HG03159 (cell line): ENCODE measurements at regions not wholly inside any gene's neighbourhood (a gene's known extent, or its start where the extent isn't known, plus 50 kb on each side); places are given as distances from the start of the nearest gene placed in this dataset.
"Not testable (repeated sequence)": the region's sequence is repeated elsewhere in the genome, so short reads cannot be mapped to it uniquely, and the experiment has no call there.

Source experiments
- ATAC-seq: cut with Tn5 transposase; IDR thresholded peaks from one replicate; pipeline ENCODE4 v1.9.1; 2021; ENCODE audit warnings: mild to moderate bottlenecking, moderate library complexity; ENCODE audit not compliant: unreplicated experiment

DNA sequence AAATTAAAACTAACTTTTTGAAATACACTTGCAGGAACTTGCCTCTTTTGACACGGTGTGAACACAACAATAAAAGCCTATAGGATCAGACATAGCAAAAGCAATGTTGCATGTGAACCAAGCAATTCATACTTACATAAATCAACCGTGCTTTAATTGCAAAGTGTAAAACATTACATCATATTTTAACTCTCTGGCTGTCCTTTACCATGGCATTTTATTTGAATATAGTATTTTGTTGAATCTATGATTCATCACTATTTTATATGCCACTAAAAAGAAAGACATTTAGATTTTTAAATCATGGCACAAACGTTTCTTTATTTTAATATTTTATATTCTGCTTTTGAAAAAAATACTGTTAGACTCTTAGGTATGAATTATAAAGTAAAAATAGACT, 757.0 kb upstream of the KCND2 start:
- ATAC-seq = no peak

DNA sequence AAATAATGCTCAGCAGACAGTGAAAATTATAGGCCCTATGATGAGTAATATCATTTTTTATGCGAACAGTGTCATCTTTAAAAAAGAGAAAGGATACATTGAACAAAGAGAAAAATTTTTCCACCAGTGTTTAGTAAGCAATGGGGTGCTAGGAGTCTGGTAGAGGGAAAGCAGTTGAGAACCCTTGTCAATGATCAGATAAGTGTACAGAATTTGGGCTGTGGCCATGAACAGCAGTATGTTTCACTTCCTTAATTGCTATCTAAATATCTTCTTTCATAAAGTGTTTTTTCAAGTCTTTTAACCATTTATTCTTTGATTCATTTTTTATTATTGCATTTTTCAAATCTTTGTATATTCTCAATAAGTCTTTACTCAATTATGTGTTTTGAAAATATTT, 750.7 kb upstream of the KCND2 start:
- ATAC-seq = no peak

DNA sequence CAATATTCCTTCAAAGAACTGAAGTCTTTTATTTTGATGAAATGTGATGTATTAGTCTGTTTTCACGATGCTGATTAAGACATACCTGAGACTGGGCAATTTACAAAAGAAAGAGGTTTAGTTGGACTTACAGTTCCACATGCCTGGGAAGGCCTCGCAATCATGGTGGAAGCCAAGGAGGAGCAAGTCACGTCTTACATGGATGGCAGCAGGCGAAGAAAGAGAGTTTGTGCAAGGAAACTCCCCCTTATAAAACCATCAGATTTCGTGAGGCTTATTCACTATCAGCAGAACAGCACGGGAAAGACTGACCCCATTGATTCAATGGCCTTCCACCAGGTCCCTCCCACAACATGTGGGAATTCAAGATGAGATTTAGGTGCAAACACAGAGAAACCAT, 750.3 kb upstream of the KCND2 start:
- no peak for ATAC-seq

DNA sequence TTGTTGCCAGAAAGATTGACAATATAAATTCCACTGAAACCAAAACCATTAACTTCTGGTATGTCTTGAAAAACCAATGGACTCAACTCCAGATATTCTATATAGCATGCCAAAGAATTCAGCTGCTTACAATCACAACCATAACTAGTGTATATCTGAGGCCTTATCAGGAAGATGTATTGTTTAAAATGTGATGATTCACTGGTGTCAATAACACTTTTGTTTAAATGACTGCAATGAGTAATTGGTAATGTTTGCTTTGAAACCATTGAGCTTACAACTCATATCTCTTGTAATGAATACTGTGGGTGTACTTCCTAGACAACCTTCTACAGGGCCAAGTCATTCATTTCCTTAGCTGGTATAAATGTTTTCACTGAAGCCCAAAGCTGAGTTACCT, 727.9 kb upstream of the KCND2 start:
- no peak for ATAC-seq

DNA sequence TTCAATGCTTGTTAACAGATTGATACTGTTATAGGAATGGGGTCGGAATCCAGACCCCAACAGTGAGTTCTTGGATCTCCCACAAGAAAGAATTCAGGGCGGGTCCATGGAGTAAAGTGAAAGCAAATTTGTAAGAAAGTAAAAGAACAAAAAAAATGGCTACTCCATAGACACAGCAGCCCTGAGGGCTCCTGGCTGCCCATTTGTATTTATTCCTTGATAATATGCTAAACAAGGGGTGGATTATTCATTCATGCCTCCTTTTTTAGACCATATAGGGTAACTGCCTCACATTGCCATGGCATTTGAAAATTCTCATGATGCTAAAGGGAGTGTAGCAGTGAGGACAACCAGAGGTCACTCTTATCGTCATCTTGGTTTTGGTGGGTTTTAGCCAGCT, 717.2 kb upstream of the KCND2 start:
- ATAC-seq = no peak

DNA sequence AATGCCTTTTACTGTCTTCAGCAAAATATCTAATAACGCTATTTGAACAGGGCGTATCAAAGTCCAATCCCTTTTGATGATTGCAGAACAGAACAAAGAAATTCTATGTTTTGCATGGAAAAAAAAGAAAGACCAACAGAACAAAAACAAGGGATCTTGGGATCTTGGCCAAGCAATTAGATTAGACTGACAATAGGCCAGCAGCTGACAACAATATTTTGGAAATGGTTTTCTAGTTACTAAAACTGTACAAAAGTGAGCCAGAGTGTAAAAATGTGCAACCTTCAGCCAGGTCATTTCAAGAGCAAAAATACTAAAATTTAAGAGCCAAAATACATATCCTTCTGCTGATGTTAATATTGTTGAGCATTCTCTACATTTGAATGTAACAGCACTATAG, 716.5 kb upstream of the KCND2 start:
- no peak for ATAC-seq

DNA sequence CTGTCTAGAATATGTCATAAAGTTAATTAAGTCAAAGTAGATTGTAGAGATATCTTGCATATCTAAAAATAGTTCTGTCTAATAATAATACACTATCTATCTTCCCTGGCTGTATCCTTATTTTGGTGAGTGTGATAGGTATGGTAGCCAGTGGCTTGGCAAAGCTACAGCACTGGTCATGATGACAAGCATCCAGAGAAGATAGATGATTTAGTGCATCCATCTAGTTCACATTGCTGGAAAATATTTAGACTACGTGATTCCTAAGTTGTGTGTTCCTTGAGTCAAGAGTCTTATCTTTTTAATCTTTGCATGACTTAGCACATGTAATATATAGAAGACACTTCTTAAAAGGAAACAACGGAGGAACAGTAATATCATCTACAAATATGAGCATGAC, 711.2 kb upstream of the KCND2 start:
- ATAC-seq = no peak

DNA sequence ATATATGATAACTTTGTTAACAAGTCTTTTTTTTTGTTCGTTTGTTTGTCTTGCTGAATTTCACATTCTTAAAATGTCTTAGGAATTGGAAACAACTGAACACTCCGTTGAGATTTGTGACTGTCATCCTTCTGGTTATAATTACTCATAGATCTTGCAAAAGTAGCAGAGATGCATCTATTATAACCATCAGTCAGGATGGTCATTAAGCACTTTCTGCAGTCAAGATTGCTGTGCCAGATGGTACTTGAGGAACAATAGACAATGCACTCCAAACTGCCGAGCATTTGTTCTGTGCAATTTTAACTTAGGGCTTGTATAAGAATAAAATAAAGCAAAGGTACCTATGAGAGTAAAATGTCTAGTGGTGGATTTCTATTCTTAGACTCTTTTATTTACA, 710.1 kb upstream of the KCND2 start:
- ATAC-seq = no peak

DNA sequence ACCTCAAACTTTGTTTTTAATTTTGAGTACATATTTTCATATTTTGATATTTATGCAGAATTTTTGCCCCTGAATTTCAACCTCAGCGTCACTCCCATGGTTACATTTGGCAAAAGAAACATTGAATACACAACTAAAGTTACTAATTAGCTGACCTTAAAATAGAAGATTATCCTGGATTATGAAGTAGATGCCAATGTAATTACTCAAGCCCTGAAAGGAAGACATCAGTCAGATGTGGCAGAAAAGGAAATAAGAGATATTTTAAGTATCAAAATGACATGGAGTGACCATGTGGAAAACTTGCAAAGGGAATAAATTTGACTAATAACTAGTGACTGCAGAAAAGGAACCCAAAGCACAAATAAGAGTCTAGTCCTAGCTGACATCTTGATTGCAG, 701.3 kb upstream of the KCND2 start:
- no peak for ATAC-seq

DNA sequence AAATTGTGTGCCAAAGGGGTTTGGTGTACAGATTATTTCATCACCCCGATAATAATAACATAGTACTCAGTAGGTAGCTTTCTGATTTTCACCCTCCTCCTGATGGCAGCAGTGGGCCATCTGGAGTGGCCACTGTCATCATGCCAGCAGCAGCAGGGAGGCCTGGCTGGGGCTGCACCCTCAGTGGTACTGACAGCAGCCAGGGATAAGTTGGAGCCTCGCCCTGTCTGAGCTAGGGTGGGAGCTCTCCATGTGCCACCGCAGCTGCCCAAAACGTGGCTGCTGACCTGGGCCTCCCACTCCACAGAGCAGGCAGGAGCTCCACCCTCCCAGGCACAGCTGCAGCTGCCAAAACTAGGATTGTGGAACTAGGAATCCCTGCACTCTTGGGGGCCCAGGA, 700.8 kb upstream of the KCND2 start:
- ATAC-seq = no peak

DNA sequence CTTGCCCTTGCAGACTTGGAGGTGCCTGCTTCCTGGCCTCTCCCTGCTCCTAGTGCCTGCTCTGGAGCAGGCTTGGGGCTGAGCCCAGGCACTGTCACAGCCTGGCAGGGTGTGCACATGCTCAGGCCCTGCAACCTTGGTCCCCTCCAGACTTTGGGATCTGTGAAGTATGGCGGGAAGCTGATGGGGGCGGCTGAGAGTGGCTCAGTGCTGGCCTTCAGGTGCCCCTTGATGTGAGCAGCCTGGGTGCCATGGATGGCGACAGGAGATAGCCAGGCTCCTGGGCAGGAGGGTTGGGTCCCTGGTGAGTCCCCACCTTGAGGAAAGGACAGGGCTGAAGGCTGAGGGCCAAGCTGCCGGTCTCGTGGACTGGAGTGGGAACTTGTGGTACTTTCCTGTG, 700.4 kb upstream of the KCND2 start:
- no peak for ATAC-seq

DNA sequence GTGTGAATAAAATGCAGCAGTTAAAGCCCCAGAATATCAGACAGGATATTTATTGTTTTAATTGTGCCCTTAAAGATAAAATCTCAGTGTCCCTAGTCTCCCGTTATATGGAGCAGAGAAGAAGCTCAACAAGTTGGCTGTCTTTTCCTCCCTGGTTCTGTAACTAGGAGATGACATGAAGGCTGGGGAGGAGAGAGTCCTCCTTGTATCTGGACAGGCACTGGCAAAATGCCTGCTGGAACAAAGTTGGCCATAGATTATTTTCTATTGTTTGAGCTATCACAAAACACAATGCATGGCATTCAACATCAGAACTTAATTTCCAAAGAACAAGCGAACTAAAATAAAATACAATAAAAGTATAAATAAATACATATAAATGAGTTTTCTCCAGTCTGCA, 694.9 kb upstream of the KCND2 start:
- no peak for ATAC-seq

DNA sequence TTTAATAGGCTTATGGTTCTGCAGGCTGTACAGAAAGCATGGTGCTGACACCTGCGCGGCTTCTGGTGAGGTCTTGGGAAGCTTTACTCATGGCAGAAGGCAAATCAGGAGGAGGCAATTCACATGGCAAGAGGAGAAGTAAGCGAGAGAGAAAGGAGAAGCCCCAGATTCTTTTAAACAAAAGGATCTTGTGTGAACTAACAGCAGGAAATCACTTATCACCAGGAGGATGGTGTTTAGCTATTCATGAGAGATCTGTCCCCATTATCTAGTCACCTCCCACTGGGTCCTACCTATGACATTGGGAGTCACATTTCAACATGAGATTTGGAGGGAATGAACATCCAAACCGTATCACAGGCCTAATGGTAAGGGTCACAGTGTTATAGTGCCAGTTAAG, 678.0 kb upstream of the KCND2 start:
- no peak for ATAC-seq

DNA sequence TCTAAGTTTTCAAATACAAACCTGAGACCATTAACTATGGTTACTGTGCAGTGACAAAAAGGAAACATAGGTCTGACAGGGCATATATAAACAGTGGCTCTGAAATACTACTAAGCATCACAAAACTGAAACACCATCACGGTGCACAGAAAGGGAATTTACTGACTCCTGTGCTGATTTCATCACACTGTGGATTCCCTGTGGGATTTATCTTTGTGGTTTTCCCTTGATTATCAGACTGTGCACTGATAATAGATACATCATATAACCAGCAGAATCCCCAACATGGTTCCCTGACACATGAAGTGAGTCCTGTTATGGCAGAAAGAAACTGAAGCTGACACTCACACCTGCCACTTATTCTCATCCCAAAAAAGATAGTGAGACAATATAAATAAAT, 676.3 kb upstream of the KCND2 start:
- no peak for ATAC-seq

DNA sequence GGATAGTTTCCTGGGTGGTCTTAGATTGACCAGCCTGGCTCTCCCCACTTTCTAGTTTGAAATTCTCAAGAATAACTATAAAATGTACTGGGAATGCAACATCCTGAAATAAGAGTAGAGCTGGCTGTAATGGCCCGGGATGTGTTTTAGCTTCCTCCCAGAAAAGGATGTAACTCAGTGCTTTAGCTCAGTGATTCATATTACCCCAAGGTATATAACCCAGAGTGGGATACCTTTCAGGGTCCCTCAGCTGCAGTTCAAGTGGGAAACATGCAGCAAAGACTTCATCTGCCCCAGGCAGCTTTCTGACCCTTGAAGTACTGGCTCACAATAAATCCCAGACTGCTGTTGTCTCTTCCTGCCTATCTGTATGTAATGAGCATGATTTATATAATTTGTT, 666.7 kb upstream of the KCND2 start:
- ATAC-seq = no peak

DNA sequence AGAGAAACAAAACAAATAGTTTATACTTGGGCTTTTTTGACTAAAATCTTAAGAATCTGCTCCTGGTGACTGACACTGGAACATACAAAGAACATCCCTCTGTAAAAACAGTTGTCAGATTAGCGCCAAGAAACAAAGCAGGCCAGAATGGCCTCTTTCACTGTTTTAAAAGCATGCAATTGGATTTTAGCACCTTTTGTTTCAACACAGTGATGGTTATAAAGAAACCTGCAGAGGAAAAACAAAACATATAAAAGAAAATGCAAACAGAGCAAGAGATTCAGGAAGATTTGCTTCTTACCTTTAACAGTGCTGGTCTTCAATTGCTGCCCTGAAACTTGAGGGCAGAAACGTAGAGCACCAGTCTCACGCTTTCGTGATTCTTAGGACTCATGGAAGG, 652.2 kb upstream of the KCND2 start:
- no peak for ATAC-seq

DNA sequence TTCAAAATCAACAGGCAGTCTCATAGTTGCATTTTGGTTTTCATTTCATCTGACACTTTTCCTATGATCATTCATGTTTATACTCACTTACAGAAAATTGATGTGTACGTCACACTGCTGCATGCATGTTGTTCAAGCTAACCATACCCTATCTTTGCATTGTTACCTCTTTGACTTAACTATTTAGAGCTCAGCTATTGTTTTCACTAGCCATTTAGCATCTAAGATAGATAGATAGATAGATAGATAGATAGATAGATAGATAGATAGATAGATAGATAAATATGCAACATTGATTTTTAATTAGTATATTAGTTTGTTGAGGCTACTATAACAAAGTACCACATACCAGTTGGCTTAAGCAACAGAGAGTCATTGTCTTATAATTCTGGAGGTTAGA, 649.5 kb upstream of the KCND2 start:
- ATAC-seq = no peak

DNA sequence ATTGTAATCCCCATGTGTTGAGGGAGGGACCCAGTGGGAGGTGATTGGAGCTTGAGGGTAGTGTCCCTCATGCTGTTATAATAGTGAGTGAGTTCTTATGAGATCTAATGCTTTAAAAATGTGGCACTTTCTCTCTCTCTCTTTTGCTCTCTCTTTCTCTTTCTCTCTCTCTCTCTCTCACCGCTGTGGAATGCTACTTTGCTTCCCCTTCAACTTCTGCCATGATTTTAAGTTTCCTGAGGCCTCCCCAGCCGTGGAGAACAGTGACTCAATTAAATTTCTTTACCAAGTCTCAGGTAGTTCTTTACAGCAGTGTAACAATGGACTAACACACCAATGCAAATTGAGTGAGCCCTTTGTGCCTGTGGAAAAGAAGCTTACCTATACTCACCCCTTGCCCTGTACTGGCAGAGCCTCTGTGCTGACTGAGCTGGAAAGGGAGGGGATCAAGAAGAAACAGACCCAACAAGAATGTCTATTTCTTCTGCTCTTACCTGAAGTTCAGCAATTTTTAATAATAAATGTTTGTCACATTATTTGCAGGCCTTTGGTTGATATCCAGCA, 642.5 kb upstream of the KCND2 start:
- no peak for ATAC-seq

DNA sequence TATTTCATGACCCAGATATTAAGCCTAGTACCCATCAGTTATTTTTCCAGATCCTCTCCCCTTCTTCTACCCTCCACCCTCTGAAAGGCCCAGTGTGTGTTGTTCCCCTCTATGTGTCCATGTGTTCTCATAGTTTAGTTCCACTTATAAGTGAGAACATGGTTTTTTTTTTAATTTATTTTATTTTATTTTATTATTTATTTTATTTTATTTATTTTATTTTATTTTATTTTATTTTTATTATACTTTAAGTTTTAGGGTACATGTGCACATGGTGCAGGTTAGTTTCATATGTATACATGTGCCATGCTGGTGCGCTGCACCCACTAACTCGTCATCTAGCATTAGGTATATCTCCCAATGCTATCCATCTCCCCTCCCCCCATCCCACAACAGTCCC, 639.2 kb upstream of the KCND2 start:
- not testable (repeated sequence) for ATAC-seq

DNA sequence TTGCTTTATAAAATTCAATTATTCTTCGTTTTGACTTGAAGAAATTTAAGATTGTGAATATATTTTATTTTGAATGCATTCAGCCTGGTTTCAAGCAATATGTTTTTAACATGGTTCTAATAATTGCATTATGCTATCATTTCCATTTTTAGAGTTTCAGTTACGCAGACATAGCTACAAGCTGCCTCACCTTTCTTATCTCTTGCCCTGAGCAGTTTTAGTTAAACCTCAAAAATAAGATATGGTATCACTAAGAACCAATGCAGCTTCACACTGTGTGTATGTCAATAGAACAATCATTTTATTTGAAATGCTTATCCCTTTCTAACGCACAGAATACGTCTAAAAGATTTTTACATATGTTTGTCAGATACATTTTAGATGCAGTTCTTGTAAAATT, 632.6 kb upstream of the KCND2 start:
- no peak for ATAC-seq

DNA sequence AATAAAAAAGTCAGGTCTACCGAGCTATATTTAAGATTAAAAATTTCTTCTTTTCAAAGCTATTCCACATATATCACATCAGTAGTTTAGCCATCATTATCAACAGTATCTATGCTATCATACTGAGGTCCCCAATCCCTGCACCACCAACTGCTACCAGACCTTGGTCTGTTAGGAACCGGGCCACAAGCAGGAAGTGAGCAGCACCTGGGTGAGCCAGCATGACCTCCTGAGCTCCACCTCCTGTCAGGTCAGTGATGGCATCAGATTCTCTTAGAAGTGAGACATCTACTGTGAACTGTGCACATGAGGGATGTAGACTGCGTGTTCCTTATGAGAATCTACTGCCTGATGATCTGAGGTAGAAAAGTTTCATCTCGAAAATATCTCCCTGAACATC, 632.1 kb upstream of the KCND2 start:
- no peak for ATAC-seq

DNA sequence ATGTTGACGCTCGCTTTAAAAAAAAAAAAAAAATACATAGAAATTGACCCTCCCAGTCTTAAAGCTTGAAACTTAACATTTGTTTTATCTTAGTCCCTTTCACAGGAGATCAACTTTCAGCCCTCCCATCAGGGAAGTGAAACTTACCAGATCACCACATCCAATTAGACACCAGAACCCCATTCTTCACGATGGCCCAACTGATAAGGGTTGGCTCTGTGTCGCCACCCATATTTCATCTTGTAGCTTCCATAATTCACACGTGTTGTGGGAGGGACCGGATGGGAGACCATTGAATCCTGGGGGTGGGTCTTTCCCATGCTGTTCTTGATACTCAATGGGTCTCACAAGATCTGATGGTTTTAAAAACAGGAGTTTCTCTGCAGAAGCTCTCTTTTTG, 629.4 kb upstream of the KCND2 start:
- no peak for ATAC-seq

DNA sequence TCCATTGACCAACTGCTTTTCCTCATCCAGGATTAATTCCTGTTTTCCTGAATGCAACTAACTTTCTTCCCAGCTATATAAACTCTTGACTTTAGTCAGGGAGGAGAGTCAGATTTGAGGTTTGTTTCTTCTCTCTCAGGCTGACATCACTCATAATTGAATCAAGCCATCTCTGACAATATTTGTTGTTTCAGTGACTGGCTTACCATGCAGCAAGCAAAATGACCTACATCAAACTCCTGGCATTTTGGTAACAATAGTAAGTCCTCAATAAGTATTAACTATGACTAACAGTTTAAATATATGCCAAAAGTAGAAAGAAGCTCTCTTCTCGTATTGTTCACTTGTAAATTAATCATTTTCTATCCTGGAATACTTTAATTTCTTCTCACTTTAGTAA, 625.7 kb upstream of the KCND2 start:
- no peak for ATAC-seq

DNA sequence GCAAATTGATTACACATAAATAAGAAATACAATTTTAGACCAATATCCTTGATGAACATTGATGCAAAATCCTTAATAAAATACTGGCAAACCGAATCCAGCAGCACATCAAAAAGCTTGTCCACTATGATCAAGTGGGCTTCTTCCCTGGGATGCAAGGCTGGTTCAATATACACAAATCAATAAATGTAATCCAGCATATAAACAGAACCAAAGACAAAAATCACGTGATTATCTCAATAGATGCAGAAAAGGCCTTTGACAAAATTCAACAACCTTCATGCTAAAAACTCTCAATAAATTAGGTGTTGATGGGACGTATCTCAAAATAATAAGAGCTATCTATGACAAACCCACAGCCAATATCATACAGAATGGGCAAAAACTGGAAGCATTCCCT, 624.2 kb upstream of the KCND2 start:
- ATAC-seq = not testable (repeated sequence)
